ENCODE measurements at regions not wholly inside any gene's neighbourhood (a gene's known extent, or its start where the extent isn't known, plus 50 kb on each side); places are given as distances from the start of the nearest gene placed in this dataset.

DNA sequence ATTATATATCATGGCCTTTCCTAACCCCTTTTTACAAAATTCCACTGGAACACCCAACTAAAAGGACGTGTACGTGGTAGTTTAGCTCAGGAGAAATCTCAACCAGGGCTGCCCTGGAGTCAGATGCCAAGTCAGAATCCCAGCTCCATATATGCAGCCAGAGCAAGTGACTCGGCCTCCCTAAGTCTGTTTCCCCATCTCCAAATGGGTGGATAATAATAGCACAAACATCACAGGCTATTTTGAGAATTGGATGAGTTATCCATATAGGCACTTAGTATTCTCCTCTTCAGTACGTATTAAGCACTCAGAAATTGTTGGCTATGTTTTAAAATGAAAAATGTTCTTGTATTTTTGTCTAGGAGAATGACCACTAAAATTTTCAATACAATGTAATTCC lies 481.5 kb downstream of the CD109 start:
- TF ChIP-seq, protein P1, sequence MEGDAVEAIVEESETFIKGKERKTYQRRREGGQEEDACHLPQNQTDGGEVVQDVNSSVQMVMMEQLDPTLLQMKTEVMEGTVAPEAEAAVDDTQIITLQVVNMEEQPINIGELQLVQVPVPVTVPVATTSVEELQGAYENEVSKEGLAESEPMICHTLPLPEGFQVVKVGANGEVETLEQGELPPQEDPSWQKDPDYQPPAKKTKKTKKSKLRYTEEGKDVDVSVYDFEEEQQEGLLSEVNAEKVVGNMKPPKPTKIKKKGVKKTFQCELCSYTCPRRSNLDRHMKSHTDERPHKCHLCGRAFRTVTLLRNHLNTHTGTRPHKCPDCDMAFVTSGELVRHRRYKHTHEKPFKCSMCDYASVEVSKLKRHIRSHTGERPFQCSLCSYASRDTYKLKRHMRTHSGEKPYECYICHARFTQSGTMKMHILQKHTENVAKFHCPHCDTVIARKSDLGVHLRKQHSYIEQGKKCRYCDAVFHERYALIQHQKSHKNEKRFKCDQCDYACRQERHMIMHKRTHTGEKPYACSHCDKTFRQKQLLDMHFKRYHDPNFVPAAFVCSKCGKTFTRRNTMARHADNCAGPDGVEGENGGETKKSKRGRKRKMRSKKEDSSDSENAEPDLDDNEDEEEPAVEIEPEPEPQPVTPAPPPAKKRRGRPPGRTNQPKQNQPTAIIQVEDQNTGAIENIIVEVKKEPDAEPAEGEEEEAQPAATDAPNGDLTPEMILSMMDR (IDR thresholded peaks at IDR 0.05; ENCODE audit: low read length): no peak
- TF ChIP-seq EZH2 (IDR thresholded peaks at IDR 0.05; ENCODE audit: borderline replicate concordance, low read length): no peak
